HepG2 (cell line): ENCODE measurements at regions not wholly inside any gene's neighbourhood (a gene's known extent, or its start where the extent isn't known, plus 50 kb on each side); places are given as distances from the start of the nearest gene placed in this dataset.

Experiments
- HMGXB4 ChIP-seq, 2 experiments: sonication (generic) in 1 of 2; formaldehyde crosslinking in 1 of 2; IDR thresholded peaks; 2 replicates each; pipeline versions ENCODE4 v1.4.0 to v1.6.1; 2018 to 2020; ENCODE audit warnings: missing genetic modification reagents in 2 of 2, borderline replicate concordance in 1 of 2, low read depth in 1 of 2, mild to moderate bottlenecking in 1 of 2, missing biosample characterization in 1 of 2
- NR2F6 ChIP-seq, 2 experiments: IDR thresholded peaks; 2 replicates each; pipeline ENCODE4 v1.6.1; 2016; ENCODE audit warnings: antibody characterized with exemption in 1 of 2, mild to moderate bottlenecking in 1 of 2
- THRA ChIP-seq: sonication (generic); formaldehyde crosslinking; IDR thresholded peaks from 2 replicates; pipeline ENCODE4 v1.4.0; 2020; ENCODE audit warnings: missing genetic modification reagents, borderline replicate concordance
- ZHX1 ChIP-seq: sonication (generic); formaldehyde crosslinking; IDR thresholded peaks from 2 replicates; pipeline ENCODE4 v1.8.1; 2022; ENCODE audit warnings: low read depth, mild to moderate bottlenecking, missing genetic modification reagents
- ZNF264 ChIP-seq: sonication (generic); formaldehyde crosslinking; IDR thresholded peaks from 2 replicates; pipeline ENCODE4 v1.4.0; 2020; ENCODE audit warnings: missing genetic modification reagents
- ZNF766 ChIP-seq: sonication (generic); formaldehyde crosslinking; IDR thresholded peaks from 2 replicates; pipeline ENCODE4 v1.5.0; 2020; ENCODE audit warnings: missing genetic modification reagents, borderline replicate concordance

- TF ChIP-seq ZHX1 (CRISPR knock-in tag) = no peak
- no peak for TF ChIP-seq ZNF264 (CRISPR knock-in tag)
- no peak for TF ChIP-seq HMGXB4 (CRISPR knock-in tag; IDR thresholded peaks at IDR 0.05; ENCODE audit: borderline replicate concordance in 1 of 2, low read depth in 1 of 2)
- no peak for TF ChIP-seq THRA (CRISPR knock-in tag)
- TF ChIP-seq NR2F6 (IDR thresholded peaks at IDR 0.05) = no peak
- TF ChIP-seq NR2F6 (CRISPR knock-in tag; IDR thresholded peaks at IDR 0.05) = no peak
- no peak for TF ChIP-seq ZNF766 (CRISPR knock-in tag)
Measured at GRCh38 chr14:53367644-53368026, 214.5 kb upstream of the DDHD1 start (continued).
